Endothelial cell of umbilical vein (primary cell): ENCODE measurements at regions not wholly inside any gene's neighbourhood (a gene's known extent, or its start where the extent isn't known, plus 50 kb on each side); places are given as distances from the start of the nearest gene placed in this dataset.

Experiments
- CTCF ChIP-seq, 2 donors: IDR thresholded peaks; 1 replicate in 1 of 2; 2 replicates in 1 of 2; pipeline ENCODE4 v1.5.1; 2011; ENCODE audit warnings: low read length in 2 of 2, mild to moderate bottlenecking in 2 of 2, moderate library complexity in 2 of 2, control low read depth in 1 of 2, inconsistent platforms in 1 of 2, low read depth in 1 of 2; ENCODE audit not compliant: insufficient read depth in 1 of 2; ENCODE audit errors: extremely low read depth in 1 of 2
- EZH2 ChIP-seq: IDR thresholded peaks from 2 replicates; pipeline ENCODE4 v1.6.1; 2012; ENCODE audit warnings: borderline replicate concordance, low read depth, mild to moderate bottlenecking, moderate library complexity, low read length, inconsistent platforms; ENCODE audit not compliant: severe bottlenecking
- MYC ChIP-seq: IDR thresholded peaks from one replicate; pipeline ENCODE4 v1.6.1; 2011; ENCODE audit warnings: mild to moderate bottlenecking, low read depth, low read length
- POLR2A ChIP-seq: IDR thresholded peaks from 2 replicates; pipeline ENCODE4 v1.6.1; 2012; ENCODE audit warnings: low read depth, mild to moderate bottlenecking, control low read depth, low read length
- POLR2AphosphoS5 ChIP-seq: IDR thresholded peaks from 2 replicates; pipeline ENCODE4 v1.6.1; 2012; ENCODE audit warnings: low read depth, mild to moderate bottlenecking, control low read depth, low read length, moderate library complexity; ENCODE audit not compliant: insufficient read depth
- TF ChIP-seq, protein P1 (sequence below): IDR thresholded peaks from 2 replicates; pipeline ENCODE4 v1.6.1; 2011; ENCODE audit not compliant: insufficient read depth, insufficient read length

GRCh38 chr21:22927469-22927868 lies 1929.3 kb downstream of the NCAM2 start:
- TF ChIP-seq, protein P1, sequence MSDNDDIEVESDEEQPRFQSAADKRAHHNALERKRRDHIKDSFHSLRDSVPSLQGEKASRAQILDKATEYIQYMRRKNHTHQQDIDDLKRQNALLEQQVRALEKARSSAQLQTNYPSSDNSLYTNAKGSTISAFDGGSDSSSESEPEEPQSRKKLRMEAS = no peak
- TF ChIP-seq CTCF (IDR thresholded peaks at IDR 0.05; ENCODE audit: extremely low read depth in 1 of 2, insufficient read depth in 1 of 2, low read depth in 1 of 2, low read length in 2 of 2) = no peak
- TF ChIP-seq MYC = no peak
- no peak for TF ChIP-seq POLR2AphosphoS5
- no peak for TF ChIP-seq POLR2A
- no peak for TF ChIP-seq EZH2
